T-helper 2 cell treated with Interferon-gamma antibody and Interleukin-4, amounts not matched to agents 100 ng/mL and 5 ng/mL, for 36 hours (primary cell): ENCODE measurements at regions not wholly inside any gene's neighbourhood (a gene's known extent, or its start where the extent isn't known, plus 50 kb on each side); places are given as distances from the start of the nearest gene placed in this dataset.
"Not testable (repeated sequence)": the region's sequence is repeated elsewhere in the genome, so short reads cannot be mapped to it uniquely, and the experiment has no call there.

ENCODE experiments used
- intact Hi-C: fragments of 100-400 bp; cut with micrococcal nuclease; formaldehyde crosslinking; loops from one replicate; pipeline ENCODE4 v1.15.1; 2023

DNA sequence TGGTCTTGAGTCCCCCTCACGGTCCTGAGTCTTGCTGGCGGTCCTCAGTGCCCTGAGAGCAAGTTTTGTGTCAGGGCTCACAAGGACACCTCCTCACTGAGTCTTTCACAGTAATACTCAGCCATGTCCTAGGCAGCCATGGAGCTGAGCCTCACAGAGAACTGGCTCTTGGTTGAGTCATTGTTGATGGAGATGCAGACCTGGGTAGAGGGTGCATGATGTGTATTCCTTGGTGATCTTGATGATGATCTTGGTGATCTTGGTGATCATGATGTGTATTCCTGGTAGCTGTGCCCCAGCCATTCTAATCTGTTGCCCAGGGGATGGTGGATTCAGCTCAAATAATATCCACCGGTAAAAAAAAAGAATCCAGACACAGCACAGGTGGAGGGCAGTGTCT, 495.4 kb downstream of the TMEM121 start:
- intact Hi-C loops: no loop called here

DNA sequence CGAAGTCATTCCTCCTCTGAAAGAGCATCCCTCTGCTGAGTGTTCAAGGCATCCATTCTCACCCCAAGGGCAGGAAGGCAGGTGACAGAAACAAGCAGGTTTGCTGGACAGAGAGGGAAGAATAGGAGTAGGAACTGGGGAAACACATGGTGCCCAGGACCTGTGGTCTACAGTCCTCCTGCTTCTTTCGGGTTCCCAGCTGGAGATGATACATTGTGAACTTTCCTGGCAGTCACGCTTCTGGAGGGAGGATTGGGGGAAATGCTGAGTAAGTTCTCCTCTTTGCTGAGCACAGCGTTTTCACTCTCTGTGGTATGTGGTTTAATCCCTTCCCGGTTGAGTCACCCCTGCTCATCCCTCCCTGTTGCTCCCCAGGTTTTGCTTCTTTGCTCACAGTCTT, 496.3 kb downstream of the TMEM121 start:
- intact Hi-C loops: not testable (repeated sequence)

DNA sequence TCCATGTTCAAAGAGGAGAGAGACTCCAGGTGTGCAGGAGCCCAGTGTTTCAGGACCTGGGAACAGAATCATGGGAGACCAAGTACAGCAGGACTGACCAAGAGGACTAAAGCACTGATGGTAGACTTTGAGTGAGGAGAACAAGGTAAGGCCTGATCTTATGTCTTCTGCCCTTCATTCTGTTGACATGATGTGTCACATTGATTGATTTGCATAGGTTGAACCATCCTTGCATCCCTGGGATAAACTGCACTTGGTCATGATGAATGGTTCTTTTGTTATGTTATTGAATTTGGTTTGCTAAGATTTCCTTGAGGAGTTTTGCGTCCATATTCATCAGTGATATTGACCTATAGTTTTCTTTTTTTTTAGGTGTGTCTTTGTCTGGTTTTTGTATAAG, 497.0 kb downstream of the TMEM121 start:
- intact Hi-C loops: no loop called here

DNA sequence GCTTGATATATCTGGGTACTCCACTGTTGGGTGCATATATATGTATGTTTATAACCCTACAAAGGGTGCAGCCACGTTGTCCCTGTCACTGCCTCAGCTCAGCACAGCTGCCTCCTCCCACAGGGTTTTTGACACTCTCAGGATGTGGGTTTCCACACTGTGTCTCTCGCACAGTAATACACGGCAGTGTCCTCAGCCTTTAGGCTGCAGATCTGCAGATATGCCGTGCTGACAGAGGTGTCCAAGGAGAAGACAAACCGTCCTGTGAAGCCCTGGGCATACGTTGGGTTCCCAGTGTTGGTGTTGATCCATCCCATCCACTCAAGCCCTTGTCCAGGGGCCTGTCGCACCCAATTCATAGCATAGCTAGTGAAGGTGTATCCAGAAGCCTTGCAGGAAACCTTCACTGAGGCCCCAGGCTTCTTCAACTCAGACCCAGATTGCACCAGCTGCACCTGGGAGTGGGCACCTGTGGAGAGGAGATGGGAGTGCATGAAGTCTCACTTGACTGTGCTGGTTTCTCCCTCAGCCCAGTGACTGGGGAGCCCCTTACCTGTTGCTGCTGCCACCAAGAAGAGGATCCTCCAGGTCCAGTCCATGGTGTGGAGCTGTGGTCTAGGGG, 498.7 kb downstream of the TMEM121 start:
- intact Hi-C loops: no loop called here

DNA sequence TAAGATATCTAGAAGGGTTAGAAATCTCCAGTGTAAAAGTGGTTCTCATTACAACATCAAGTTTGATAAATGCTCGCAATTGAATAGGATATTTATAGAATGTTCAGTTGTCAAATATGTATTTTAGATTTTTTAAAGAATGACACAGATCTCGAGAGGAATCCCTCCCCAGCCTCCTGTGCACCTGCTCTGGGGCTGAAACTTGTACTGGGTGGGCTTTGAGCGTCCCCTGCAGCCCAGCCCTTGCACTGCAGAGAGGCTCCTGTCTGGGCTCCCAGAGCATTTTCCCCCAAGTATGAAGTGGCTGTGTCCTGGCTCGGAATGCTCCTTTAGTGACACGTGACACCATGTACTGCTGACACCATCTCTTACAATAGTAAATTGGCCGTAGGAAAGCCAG, 499.6 kb downstream of the TMEM121 start:
- intact Hi-C loops: no loop called here

DNA sequence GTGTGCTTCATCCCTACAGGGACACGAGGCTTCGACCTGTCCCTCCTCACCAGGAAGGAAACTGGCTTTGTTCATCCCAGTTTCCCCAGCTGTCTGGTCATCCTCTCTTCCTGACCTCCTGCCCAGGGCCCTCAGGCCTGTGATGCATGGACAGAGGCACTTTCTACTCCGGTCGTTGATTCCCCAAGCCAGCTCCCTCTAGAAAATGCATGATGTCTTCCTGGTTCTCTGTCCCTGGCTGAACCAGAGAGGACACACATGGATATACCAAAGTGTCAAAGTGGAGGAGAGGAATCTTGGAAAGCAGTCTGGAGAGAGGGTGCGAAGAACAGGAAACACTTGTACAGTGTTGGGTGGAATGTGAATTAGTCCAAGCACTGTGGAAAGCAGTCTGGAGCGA, 501.4 kb downstream of the TMEM121 start:
- intact Hi-C loops: not testable (repeated sequence)

DNA sequence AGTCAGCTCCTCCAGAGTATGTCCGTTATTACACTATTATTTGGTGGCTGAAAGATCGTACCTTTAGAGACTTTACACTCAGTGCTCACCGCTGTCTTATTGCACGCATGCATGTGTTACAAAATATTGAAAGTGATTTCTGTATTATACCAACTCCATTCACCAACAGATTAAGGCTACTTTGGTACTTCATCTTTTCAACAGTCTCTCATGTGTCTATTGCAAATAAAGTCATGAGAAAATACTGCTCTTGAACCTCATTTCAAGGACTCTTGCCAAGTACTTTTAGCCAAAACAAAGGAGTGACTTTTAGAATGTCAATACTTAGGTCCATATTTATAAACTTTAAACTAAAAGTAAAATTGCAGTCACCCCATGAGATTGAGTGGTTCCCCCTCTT, 503.6 kb downstream of the TMEM121 start:
- intact Hi-C loops: no loop called here

DNA sequence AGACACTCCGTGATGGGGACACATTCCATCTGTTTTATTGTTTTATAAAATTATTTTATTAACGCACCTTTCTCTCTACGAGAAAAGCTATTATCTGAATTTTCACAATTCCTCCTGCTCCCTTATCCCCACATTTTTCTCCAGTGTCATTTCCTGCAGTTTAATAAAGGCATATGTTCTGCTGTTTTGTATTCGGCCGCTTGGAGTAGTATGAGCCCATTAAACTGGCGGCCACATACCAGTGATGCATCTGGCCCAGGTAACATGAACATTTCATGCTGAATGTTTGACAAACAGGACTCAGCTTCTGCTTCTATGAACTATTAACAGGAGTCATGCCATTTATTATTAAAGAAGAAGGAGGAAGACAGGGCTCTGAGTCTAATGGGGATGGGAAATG, 511.0 kb downstream of the TMEM121 start:
- intact Hi-C loops: no loop called here

DNA sequence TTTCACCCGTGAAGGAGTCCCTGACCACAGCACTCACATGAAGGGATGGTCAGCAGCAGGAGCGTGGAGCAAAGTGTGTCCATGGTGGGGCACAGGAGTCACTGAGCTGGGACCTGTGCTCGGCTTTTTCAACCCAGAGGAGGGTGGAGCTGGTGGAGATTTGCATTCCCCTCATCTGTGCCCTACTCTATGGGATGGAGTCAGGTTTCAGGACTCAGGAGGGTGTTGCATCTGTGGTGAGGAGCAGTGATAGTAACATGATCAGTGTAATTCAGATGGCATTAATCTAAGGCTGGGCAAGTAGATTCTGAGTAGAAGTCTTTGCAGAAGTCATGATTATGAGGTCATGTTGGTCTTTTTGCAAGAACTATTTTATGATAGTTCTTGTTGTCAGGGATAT, 511.9 kb downstream of the TMEM121 start:
- intact Hi-C loops: no loop called here

DNA sequence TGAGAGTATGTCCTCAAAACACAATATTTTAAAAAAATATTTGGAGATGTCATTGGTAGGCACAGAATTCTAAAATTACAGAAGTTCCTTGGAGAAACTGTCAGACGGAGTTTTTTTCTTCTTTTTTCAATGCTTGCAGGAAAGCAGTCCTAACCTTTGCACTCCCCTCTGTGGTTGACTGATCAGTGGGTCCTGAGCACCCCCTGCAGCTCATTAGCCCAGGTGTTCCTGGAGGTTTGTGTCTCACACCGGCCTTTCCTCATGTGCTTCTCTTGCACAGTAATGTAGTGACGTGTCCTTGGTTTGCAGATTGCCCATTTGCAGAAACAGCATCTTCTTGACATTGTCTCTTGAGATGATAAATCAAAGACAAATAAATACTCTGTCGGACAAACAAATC, 513.0 kb downstream of the TMEM121 start:
- intact Hi-C loops: no loop called here

DNA sequence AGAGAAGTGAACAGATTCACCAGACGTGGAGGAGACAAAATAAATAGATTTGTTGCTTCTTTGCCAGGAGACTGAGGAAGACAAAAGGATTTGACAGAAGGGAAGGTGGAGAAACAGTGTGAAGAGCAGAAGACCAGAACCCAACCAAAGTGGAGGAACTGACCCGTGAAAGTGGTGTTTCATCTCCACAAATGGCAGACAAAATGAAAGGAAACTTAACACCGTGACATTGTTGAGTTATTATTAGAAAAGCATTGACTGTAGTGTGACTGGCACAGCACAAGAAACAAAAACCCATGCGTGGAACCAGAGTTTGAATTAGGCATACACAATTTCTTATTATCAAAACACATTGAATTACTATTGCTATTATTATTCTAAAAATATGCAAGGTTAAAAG, 518.1 kb downstream of the TMEM121 start:
- intact Hi-C loops: no loop called here

DNA sequence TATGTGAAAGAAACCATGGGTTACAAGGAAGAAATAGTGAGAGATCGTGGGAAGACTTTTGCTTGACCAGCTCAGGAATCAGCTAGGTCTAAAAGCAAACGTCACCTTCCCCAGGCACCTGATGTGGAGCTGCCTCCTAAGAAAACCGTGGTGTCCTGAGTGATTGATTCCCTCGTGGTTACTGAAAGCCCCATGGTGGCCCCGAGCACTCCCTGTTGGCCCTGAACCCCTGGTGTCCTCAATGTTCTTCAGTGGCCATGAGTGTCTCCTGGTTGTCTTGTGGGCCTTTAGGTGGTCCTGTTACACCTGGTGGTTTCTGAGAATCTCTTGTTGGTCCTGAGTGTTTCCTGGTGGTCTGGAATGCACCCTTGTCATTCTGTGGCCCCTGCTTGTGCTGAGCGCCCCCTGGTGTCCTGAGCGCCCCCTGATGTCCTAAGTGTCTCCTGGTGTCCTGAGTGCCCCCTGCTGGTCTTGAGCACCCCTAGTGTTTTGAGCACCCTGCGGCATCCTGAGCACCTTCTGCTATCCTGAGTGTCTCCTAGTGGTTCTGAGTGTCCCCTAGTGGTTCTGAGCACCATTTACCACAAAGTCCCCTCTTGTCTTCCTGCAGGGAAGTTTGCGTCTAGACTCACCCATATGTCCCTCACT, 518.7 kb downstream of the TMEM121 start:
- intact Hi-C loops: no loop called here

DNA sequence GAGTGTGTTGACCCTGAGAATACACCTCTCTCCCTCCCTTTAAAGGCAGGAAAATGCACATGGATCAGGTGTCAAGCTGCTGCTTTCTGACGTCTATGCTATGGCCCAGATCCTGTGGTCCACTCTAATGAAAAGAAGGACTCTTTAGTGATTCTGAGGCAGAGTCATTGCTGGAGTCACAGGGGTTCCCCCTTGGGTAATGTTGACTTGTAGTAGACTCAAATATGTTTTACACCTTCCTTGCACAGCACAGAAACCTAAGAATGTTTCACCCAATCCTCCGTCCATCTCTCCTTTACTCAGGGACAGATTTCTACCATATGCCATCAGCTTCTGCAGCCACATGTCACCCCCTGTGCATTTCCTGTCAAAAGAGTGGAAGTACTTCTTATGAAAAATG, 525.4 kb downstream of the TMEM121 start:
- intact Hi-C loops: no loop called here

DNA sequence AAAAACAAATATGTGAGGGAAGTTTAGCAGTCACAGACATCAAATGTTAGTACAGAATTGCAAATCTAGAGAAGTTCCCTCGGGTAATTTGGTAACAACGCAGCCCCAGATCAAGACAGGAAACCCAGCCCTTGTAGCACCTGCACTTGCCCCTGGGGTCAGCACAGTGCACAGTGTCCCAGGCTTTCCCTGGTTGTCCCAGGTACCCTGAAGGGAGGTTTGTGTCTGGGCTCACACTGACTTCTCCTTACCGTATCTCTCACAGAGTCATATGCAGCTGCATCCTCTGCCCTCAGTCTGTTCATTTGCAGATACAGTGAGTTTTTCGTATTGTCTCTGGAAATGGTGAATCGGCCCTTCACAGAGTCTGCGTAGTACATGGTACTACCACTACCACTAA, 528.9 kb downstream of the TMEM121 start:
- intact Hi-C loops: no loop called here

DNA sequence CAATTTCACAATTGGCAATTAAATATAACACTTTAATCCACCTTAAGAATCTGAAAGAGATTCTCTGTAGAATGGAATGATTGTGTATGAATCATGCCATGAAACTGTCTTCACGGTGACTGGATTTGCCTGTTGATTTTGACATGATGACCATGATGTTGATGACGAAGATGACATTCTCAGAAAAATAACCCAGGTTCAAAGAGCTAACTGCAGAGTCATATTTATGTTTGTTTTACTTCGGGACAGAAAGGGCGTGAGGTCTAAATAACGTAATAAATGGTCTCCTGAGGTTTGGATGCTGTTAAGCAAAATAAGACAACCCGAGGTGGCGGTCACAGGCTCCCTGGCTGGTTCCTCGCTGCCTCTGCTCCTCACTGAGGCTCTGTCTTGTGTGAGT, 532.0 kb downstream of the TMEM121 start:
- intact Hi-C loops: no loop called here

DNA sequence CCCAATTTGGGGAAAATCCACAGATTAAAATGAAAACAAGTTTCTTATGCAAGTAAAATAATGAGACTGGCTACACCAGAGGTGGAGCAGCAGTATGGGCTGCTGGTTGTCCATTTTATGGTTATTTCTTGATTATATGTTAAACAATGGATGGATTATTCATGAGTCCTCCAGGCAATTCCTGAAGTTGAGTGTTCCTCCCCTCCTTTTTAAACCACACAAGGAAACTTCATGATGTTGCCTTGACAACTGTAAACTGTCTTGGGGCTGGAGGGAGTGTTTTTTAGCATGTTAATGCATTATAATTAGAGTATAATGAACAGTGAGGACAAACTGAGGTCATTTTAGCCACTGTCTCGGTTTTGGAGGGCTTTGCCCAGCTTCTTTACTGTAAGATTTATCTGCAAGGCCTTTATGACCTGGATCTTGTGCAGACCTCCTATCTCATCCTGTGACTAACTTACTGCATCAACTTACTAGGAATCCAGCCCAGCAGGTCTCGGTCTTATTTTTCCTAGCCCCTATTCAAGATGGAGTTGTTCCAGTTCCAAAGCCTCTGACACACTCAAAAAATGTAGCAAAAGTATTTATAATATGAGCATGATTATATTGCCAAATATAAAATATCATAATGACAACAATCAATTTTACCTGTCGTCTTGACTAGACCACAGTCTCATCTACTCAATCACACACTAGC, 534.0 kb downstream of the TMEM121 start:
- intact Hi-C loops: no loop called here

DNA sequence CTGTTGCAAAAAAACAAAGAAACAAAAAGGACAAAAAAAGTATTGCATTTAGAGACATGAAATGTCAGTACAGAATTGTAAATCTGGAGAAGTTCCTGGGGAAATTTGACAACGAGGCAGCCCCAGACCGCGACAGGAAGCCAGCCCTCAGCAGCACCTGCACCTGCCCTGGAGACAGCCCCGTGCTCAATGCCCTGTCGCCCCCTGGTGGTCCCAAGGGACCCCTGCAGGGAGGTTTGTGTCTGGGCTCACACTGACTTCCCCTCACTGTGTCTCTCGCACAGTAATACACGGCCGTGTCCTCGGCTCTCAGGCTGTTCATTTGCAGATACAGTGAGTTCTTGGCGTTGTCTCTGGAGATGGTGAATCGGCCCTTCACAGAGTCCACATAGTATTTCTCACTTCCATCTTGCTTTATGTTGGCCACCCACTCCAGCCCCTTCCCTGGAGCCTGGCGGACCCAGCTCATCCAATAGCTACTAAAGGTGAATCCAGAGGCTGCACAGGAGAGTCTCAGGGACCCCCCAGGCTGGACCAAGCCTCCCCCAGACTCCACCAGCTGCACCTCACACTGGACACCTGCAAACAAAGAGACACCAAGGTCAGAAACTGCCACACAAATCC, 535.6 kb downstream of the TMEM121 start:
- intact Hi-C loops: not testable (repeated sequence)

DNA sequence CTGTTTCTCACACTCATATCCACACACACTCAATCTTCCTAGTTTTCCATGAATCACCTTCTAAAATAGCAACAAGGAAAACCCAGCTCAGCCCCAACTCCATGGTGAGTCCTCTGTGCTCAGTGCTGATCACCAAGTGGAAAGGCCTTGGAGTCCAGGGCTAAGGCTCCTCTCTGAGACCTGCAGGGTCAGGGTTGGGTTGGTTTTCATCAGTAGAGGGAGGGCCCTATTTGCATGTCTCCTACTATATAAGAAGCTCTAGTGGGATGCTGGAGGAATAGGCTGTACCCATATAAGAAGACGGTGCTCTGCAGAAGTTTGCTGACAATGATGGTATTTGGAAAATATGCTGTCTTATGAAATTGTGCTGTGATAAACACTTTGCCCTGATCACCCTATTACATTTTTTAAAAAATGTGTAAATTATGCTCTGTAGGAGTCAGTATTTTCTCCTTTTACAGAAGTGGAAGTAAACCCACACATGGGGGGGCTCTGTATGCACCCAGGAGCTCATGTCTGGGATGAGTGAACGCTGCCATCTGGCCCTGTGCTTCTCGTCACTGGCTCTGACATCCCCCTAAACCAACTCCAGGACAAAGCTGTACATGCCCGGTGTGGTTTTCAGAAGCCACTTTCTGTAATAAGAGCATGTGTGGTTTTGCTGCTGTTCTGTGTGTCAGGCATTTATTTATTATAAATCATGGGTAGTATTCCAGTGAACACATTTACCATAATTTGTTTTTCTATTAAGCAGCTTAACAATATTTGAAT, 536.3 kb downstream of the TMEM121 start:
- intact Hi-C loops: no loop called here

DNA sequence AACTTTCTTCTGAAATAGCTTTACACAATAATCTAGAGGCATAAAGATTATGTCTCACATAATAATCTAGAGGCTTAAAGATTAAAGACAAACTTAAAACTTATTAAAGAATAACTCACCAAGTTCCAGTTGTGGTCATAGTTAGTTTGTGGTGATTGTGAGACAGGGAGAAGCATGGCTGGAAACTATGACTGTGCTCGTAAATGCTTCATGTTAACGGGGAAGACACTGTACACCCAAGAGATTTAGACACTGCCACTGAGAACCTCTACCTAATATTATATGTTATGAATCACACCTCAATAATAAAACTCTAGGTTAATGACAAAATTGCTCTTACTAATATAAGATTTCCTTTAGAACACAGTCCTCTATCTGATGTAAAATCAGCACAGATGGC, 541.6 kb downstream of the TMEM121 start:
- intact Hi-C loops: no loop called here

DNA sequence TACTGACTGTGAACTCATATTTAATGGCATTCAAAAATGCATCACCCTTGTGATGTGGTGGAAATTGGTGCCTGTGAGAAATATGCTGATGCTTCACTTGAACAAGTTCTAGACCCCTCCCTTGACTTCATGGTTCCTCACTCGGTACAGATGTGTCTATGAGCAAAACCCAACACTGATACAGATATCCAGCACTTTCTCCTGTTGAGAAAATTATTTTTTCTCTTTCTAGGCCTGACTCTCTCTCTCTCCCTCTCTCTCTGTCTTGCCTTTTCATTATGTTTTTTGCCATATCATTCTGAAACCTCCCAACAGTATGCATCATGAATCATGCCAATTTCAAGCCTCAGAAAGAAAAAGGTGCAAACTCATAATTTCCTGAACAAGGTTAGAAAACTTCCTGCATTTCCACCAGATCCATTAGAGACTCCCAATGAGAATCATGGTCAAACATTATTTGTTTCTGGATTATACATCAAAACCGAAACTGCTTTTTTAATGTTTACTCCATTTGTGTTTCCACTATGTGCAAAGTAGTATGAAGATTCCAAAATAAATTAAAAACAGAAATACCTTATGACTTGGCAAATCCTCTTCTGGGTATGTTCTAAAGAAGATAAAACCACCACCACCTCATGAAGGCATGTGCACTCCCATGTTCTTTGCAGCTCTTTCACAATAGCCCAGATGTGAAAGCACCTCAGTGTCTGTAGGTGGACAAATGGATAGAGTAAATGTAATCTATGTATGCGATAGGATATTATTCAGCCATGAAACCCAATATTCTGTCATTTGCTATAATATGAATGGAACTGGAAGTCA, 543.6 kb downstream of the TMEM121 start:
- intact Hi-C loops: no loop called here

DNA sequence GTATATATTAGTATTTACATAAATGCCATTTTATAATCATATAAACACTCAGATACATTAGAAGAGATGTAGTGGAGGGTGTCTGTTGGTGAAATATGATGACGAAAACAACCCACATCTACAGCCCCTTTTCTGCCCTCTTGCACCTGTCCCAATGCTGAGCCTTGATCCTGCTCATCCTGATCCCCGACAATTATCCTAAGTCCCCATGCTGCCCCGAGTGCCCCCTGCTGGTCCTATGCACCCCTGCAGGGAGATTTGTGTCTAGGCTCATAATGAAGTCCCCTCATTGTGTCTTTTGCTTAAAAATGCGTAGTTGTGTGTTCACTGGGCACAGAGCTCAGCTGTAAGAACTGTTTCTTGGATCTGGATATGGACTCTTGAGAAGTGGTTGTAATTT, 554.5 kb downstream of the TMEM121 start:
- intact Hi-C loops: no loop called here
